ENCODE measurements at regions not wholly inside any gene's neighbourhood (a gene's known extent, or its start where the extent isn't known, plus 50 kb on each side); places are given as distances from the start of the nearest gene placed in this dataset.

GRCh38 chr13:105957769-105958438 lies 577.6 kb downstream of the EFNB2 start:
- H3K27me3 ChIP-seq = no peaks in the 10 kb centered on the region
- peaks cover 0 to 4% (median 0%) of the 10 kb centered on the region in 4 donors for H3K9me3 ChIP-seq
- H3K4me1 ChIP-seq = peaks cover 0 to 4% (median 0%) of the 10 kb centered on the region in 4 donors
- 73% methylated on average over 7 of the region's 7 CpGs for WGBS
- H3K4me3 ChIP-seq = no peak overlapping the region
- DNase-seq (ENCODE audit: extremely low spot score) = no peak
- TF ChIP-seq CTCF (IDR thresholded peaks at IDR 0.05) (no peak), POLR2A (IDR thresholded peaks at IDR 0.05; ENCODE audit: low read depth) (no peak), EP300 (IDR thresholded peaks at IDR 0.05) (no peak), POLR2AphosphoS5 (IDR thresholded peaks at IDR 0.05) (no peak)
- intact Hi-C loops (cut with DNase I) = no loop called here
- H3K36me3 ChIP-seq = no peaks in the 10 kb centered on the region
- no peak overlapping the region for H3K27ac ChIP-seq (replicated peaks in 1 of 4)

- DNase-seq (ENCODE audit: extremely low spot score) = no peak
- Histone ChIP-seq H3K9me3 (peaks cover 0 to 4% (median 0%) of the 10 kb centered on the region in 4 donors), H3K4me3 (no peak overlapping the region), H3K27ac (replicated peaks in 1 of 4) (no peak overlapping the region), H3K27me3 (no peaks in the 10 kb centered on the region), H3K4me1 (peaks cover 0 to 4% (median 0%) of the 10 kb centered on the region in 4 donors), H3K36me3 (no peaks in the 10 kb centered on the region)
- no peak for TF ChIP-seq CTCF (IDR thresholded peaks at IDR 0.05)
- no peak for TF ChIP-seq POLR2A (IDR thresholded peaks at IDR 0.05; ENCODE audit: low read depth)
- no peak for TF ChIP-seq POLR2AphosphoS5 (IDR thresholded peaks at IDR 0.05)
- TF ChIP-seq EP300 (IDR thresholded peaks at IDR 0.05) = no peak
- WGBS = 60% methylated on average over 6 of the region's 6 CpGs
- intact Hi-C loops (cut with DNase I) = no loop called here
Observed at GRCh38 chr13:105956921-105957320, 578.5 kb downstream of the EFNB2 start.

DNA sequence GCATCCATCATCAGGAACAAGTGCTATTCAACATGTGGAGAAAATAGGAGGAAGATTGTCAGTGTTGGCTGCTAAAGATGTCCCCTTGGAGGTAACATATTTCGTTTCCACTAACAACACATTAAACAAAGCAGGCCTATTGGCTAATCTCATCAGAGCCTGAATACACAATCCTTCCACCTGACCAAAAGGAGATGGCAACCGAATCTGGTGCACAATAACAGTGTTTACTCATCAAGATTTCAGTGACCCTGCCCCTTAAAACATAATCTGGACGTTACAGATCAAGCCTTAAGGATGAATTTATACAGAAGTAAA lies 582.5 kb downstream of the EFNB2 start:
- intact Hi-C loops (cut with DNase I) = no loop called here
- Histone ChIP-seq H3K4me3 (no peak overlapping the region), H3K27me3 (no peaks in the 10 kb centered on the region), H3K27ac (replicated peaks in 1 of 4) (no peak overlapping the region), H3K9me3 (peaks cover 0 to 4% (median 0%) of the 10 kb centered on the region in 4 donors), H3K4me1 (peaks cover 0 to 4% (median 0%) of the 10 kb centered on the region in 4 donors), H3K36me3 (no peaks in the 10 kb centered on the region)
- DNase-seq (ENCODE audit: extremely low spot score) = no peak
- WGBS = 79% methylated on average over 3 of the region's 3 CpGs
- no peak for TF ChIP-seq POLR2AphosphoS5 (IDR thresholded peaks at IDR 0.05)
- no peak for TF ChIP-seq EP300 (IDR thresholded peaks at IDR 0.05)
- no peak for TF ChIP-seq CTCF (IDR thresholded peaks at IDR 0.05)
- no peak for TF ChIP-seq POLR2A (IDR thresholded peaks at IDR 0.05; ENCODE audit: low read depth)

GRCh38 chr13:105952233-105952972 lies 583.1 kb downstream of the EFNB2 start:
- intact Hi-C loops (cut with DNase I) = no loop called here
- 92% methylated on average over 1 of the region's 1 CpG for WGBS

More at GRCh38 chr13:105952233-105952972, 583.1 kb downstream of the EFNB2 start:
- H3K27ac ChIP-seq (replicated peaks in 1 of 4) = no peak overlapping the region
- H3K4me3 ChIP-seq = no peak overlapping the region
- peaks cover 0 to 3% (median 0%) of the 10 kb centered on the region in 4 donors for H3K4me1 ChIP-seq
- DNase-seq (ENCODE audit: extremely low spot score) = no peak
- peaks cover 0 to 4% (median 0%) of the 10 kb centered on the region in 4 donors for H3K9me3 ChIP-seq
- TF ChIP-seq EP300 (IDR thresholded peaks at IDR 0.05) (no peak), POLR2A (IDR thresholded peaks at IDR 0.05; ENCODE audit: low read depth) (no peak), CTCF (IDR thresholded peaks at IDR 0.05) (no peak), POLR2AphosphoS5 (IDR thresholded peaks at IDR 0.05) (no peak)
- no peaks in the 10 kb centered on the region for H3K27me3 ChIP-seq
- H3K36me3 ChIP-seq = no peaks in the 10 kb centered on the region

Data from esophagus muscularis mucosa (tissue), 4 donors.